ENCODE measurements at regions not wholly inside any gene's neighbourhood (a gene's known extent, or its start where the extent isn't known, plus 50 kb on each side); places are given as distances from the start of the nearest gene placed in this dataset.

DNA sequence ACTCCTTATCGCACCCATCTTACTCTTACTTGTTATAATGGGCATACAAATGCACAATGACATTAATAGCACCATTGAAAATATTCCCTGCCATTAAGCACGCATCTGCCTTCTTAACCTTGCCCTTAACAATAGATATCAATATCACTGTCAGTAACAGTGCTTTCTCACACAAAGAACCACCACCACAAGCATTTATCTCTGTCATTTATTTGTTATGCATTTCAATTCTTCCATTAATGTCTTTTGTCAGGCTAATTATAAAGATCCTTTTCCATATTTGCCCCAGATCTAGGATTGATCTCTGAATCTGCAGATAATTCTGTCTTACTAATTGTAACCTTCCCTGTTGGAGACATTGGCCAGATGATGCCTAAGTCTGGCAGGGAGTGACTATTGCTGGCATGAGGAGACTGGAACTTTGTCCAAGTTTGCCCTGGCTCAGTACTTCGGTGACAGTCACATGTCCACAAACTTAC, 419.6 kb upstream of the TGFBR2 start:
- DNase-seq = no peak
- H3K9me3 Mint-ChIP-seq = no peaks in the 10 kb centered on the region
- H3K4me1 Mint-ChIP-seq (ENCODE audit: low read depth in 2 of 2) = no peaks in the 10 kb centered on the region
- no peak for ATAC-seq (replicated peaks)
- H3K36me3 Mint-ChIP-seq (ENCODE audit: insufficient read depth) = no peaks in the 10 kb centered on the region
- peaks cover 37 to 38% of the 10 kb centered on the region in 2 donors for H3K27me3 Mint-ChIP-seq
- no peak overlapping the region for H3K27ac Mint-ChIP-seq
- no peak overlapping the region for H3K4me3 Mint-ChIP-seq

DNA sequence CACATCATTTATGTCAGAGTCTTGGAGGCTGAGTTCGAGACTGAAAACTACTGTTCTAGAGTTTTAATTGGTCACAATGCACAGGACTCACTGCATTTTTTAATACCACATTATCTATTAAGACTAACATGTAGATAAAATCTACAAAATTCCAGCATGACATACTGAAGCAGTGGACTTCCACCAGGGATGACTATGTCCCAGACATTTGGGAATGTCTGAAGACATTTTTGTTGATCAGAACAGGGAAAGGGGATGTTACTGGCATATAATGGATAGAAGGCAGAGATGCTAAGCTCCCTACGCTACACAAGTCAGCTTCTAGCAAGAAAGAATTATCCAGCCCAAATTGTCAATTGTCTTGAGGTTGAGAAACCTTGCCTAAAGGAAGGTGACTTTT, 419.0 kb upstream of the TGFBR2 start:
- no peaks in the 10 kb centered on the region for H3K36me3 Mint-ChIP-seq (ENCODE audit: insufficient read depth)
- no peak overlapping the region for H3K27ac Mint-ChIP-seq
- DNase-seq = no peak
- no peak overlapping the region for H3K4me3 Mint-ChIP-seq
- no peak for ATAC-seq (replicated peaks)
- no peaks in the 10 kb centered on the region for H3K9me3 Mint-ChIP-seq
- H3K4me1 Mint-ChIP-seq (ENCODE audit: low read depth in 2 of 2) = no peaks in the 10 kb centered on the region
- H3K27me3 Mint-ChIP-seq = peaks cover 33 to 37% of the 10 kb centered on the region in 2 donors

DNA sequence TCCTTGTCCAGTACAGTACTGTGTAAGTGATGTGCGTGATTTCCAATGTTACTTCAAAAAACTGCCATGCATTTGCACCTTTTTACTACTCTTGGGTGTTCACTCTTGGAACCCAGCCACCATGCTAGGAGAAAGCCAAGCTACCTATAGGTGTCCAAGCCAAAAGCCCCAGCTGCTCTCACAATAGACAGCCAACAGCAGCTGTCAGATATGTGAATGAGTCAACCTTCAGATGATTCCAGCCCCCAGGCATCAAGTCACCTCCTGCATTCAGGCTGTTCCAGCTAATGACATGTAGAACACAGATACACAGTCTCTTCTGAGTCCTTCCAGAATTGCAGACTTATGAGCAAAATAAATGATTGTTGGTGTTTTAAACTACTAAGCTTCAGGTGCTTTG, 417.7 kb upstream of the TGFBR2 start:
- H3K27me3 Mint-ChIP-seq = peaks cover 33 to 46% of the 10 kb centered on the region in 2 donors
- no peaks in the 10 kb centered on the region for H3K36me3 Mint-ChIP-seq (ENCODE audit: insufficient read depth)
- no peak overlapping the region for H3K4me3 Mint-ChIP-seq
- H3K9me3 Mint-ChIP-seq = no peaks in the 10 kb centered on the region
- no peak overlapping the region for H3K27ac Mint-ChIP-seq
- ATAC-seq (replicated peaks) (no peak), DNase-seq (no peak)
- H3K4me1 Mint-ChIP-seq (ENCODE audit: low read depth in 2 of 2) = no peaks in the 10 kb centered on the region

DNA sequence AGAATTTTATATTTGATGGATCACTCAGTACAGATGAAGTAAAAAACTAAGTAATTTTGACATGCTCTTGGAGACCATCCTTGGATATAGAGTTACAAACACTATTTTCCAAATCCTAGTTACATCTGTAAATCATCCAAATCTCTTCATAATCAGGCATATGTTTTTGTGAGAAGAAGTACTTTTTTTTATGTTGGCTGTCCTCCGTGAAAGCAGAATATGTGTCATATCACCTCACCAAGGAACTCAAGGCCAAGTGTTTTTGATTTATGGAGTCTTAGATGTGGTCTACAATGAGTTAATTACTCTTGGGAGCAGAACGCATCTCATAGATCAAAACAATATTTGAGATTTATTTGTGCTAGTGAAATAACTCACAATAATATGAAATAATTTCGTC, 416.5 kb upstream of the TGFBR2 start:
- Mint-ChIP-seq H3K27ac (no peak overlapping the region), H3K36me3 (ENCODE audit: insufficient read depth) (no peaks in the 10 kb centered on the region), H3K4me1 (ENCODE audit: low read depth in 2 of 2) (no peaks in the 10 kb centered on the region), H3K4me3 (no peak overlapping the region), H3K9me3 (no peaks in the 10 kb centered on the region), H3K27me3 (peaks cover 28 to 40% of the 10 kb centered on the region in 2 donors)
- DNase-seq = no peak
- no peak for ATAC-seq (replicated peaks)

DNA sequence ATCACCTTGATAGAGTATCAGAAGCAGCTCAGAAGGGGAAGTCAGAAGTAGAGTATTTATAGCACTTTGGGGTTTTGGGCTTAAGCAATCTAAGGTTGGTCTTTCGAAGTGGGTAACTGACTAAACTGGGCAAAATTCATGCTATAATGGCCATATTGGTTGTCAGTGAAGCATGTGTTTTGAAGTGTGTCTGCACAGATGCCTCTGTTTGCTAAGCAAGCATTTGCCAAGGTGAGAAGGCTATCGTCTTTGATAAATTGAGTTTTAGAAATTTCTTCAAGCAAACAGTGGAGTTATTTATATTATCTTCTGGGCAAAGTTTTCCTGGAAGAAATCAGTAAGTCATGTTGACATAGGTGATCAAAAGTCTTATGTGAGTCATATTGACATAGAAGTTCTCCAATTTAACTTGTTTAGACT, 412.8 kb upstream of the TGFBR2 start:
- ATAC-seq (replicated peaks) = no peak
- H3K4me1 Mint-ChIP-seq (ENCODE audit: low read depth in 2 of 2) = no peaks in the 10 kb centered on the region

DNA sequence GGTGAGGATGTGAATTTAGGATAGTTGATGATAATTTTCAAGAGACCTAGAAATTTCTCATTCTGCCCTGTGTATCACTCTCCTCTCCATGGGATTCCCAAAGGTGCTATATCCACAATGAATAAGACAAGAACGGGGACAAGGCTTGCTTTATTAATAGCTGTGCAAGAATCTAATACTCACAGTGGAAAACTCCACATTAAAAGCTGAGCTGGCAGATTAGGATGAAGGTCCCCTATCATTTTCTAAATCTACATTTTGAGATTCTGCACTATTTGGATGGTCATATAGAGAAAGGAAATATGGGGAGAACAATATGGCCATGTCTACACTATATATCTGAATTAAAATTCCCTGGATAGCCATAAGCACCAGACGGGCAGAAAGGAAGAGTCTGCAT, 411.0 kb upstream of the TGFBR2 start:
- H3K4me1 Mint-ChIP-seq (ENCODE audit: low read depth in 2 of 2) = no peaks in the 10 kb centered on the region
- H3K27me3 Mint-ChIP-seq = peaks cover 10 to 14% of the 10 kb centered on the region in 2 donors
- H3K27ac Mint-ChIP-seq = no peak overlapping the region
- H3K4me3 Mint-ChIP-seq = no peak overlapping the region
- H3K9me3 Mint-ChIP-seq = no peaks in the 10 kb centered on the region
- no peaks in the 10 kb centered on the region for H3K36me3 Mint-ChIP-seq (ENCODE audit: insufficient read depth)
- DNase-seq (no peak), ATAC-seq (replicated peaks) (no peak)

More for the DNA sequence above, 412.8 kb upstream of the TGFBR2 start:
- Mint-ChIP-seq H3K27ac (no peak overlapping the region), H3K9me3 (no peaks in the 10 kb centered on the region), H3K36me3 (ENCODE audit: insufficient read depth) (no peaks in the 10 kb centered on the region), H3K27me3 (peaks cover 14 to 17% of the 10 kb centered on the region in 2 donors), H3K4me3 (no peak overlapping the region)
- DNase-seq = no peak

DNA sequence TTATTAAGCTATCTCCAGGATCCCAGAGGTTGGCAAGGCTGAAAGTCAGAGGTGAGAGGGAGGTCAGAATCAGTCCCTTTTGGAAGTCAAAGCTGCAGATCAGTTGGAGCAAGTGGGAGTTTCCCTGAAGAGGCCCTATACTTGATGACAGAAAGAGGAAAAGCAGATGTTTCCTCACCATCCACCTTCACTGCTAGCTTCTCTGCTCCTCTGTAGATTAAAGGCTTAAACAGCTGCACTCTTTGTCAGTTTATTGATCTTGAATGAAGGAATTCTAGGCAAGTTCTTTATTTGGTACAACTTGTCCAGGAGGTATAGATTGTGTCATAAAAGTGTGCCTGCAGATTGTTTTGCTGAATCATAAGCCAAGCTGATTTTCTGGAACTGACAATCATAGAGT, 408.2 kb upstream of the TGFBR2 start:
- no peak overlapping the region for H3K4me3 Mint-ChIP-seq
- ATAC-seq (replicated peaks) (no peak), DNase-seq (no peak)
- H3K27me3 Mint-ChIP-seq = peaks cover 2 to 5% of the 10 kb centered on the region in 2 donors
- no peaks in the 10 kb centered on the region for H3K4me1 Mint-ChIP-seq (ENCODE audit: low read depth in 2 of 2)
- no peaks in the 10 kb centered on the region for H3K36me3 Mint-ChIP-seq (ENCODE audit: insufficient read depth)
- no peak overlapping the region for H3K27ac Mint-ChIP-seq
- H3K9me3 Mint-ChIP-seq = no peaks in the 10 kb centered on the region

DNA sequence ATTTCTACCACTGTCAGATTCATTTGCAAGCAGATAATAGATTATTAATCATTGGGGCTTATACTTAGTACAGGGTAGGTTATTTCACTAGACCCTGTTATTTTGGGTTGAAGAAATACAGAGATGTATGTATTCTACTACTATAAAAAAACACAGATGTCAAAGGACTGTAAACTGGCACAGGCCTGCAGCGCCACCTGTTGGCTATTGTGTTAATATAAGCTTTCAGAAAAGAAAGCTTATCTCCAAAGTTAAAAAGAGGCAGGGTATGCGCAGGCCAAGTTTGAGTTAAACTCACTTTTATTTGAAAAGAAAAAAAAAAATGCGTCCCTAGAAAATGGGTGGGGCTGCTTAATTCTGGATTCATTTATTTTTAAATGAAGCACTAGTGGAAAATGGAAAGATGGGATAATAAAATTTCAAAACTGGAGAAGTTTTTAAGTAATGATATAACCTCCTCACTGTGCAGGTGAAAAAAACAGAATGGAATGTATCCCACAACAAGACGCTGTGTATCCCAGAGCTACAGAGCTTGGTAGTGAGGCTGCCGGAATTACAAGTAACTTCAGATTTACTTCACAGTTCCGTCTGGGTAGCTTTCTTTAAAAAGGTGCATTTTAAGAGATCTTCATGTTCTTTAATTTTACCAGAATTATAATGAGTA, 407.2 kb upstream of the TGFBR2 start:
- ATAC-seq (replicated peaks) = peak; percentile 48

DNA sequence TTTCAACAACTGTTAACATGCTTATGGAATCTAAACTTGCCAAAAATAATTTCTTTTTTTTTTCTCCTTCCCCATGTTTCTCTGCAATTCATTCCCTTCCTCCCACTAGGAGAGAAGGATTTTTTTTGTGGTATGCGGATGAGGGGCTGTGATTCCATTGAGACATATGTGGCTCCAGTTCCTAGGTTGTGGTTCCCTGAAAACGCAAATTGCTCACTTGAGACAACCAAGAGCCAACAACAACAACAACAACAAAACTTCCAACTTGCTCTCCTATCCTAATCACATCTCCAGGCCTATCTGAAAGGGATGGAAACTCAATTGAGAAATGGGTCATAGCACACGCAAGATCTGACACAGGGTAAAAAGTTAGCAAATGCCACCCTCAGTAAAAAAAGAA, 406.5 kb upstream of the TGFBR2 start:
- DNase-seq = no peak
- no peak overlapping the region for H3K4me3 Mint-ChIP-seq
- H3K27ac Mint-ChIP-seq = no peak overlapping the region

More for the DNA sequence above, 407.2 kb upstream of the TGFBR2 start:
- no peaks in the 10 kb centered on the region for H3K36me3 Mint-ChIP-seq (ENCODE audit: insufficient read depth)
- H3K27ac Mint-ChIP-seq = no peak overlapping the region
- DNase-seq = peak; percentile 42 to 53 (median 52)
- H3K27me3 Mint-ChIP-seq = no peaks in the 10 kb centered on the region
- H3K9me3 Mint-ChIP-seq = no peaks in the 10 kb centered on the region
- no peak overlapping the region for H3K4me3 Mint-ChIP-seq
- no peaks in the 10 kb centered on the region for H3K4me1 Mint-ChIP-seq (ENCODE audit: low read depth in 2 of 2)

DNA sequence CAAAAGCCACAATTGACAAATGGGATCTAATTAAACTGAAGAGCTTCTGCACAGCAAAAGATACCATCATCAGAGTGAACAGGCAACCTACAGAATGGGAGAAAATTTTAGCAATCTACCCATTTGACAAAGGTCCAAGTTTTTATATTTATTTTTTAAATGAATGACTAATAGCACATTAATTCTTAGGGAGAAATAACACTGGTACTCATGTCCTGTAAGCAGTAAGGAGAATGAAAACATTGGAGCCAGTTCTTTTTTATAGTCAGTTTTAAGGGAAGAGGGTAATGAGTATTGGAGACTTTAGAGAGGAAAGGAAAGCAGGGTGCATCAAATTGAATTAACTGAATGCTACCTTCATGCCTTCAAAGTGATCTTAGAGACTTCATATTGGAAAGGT, 404.7 kb upstream of the TGFBR2 start:
- H3K4me1 Mint-ChIP-seq (ENCODE audit: low read depth in 2 of 2) = peaks cover 4 to 10% of the 10 kb centered on the region in 2 donors
- ATAC-seq (replicated peaks) (no peak), DNase-seq (no peak)
- no peaks in the 10 kb centered on the region for H3K36me3 Mint-ChIP-seq (ENCODE audit: insufficient read depth)
- no peak overlapping the region for H3K4me3 Mint-ChIP-seq
- H3K27me3 Mint-ChIP-seq = no peaks in the 10 kb centered on the region
- H3K9me3 Mint-ChIP-seq = no peaks in the 10 kb centered on the region
- no peak overlapping the region for H3K27ac Mint-ChIP-seq

More for the DNA sequence above, 406.5 kb upstream of the TGFBR2 start:
- ATAC-seq (replicated peaks) = no peak
- Mint-ChIP-seq H3K27me3 (no peaks in the 10 kb centered on the region), H3K36me3 (ENCODE audit: insufficient read depth) (no peaks in the 10 kb centered on the region), H3K4me1 (ENCODE audit: low read depth in 2 of 2) (no peaks in the 10 kb centered on the region), H3K9me3 (no peaks in the 10 kb centered on the region)

DNA sequence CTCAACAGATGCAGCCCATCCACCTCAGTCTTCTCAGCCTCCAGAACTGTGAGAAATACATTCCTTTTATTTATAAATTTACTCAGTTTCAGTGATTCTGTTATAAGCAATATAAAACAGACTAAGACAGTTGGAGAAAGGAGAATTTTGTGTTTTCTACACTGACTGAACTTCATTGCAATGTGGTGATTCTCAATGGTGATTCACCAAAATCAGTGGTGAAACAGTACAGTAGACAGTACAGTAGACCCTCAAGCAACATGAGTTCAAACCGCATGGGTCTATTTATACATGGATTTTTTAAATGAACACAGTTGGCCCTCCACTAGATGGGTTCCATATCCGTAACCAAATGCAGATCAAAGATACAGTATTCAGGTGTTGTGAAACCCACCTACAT, 403.1 kb upstream of the TGFBR2 start:
- Mint-ChIP-seq H3K4me3 (no peak overlapping the region), H3K4me1 (ENCODE audit: low read depth in 2 of 2) (peaks cover 4 to 11% of the 10 kb centered on the region in 2 donors), H3K27me3 (no peaks in the 10 kb centered on the region), H3K27ac (no peak overlapping the region), H3K9me3 (no peaks in the 10 kb centered on the region), H3K36me3 (ENCODE audit: insufficient read depth) (no peaks in the 10 kb centered on the region)
- no peak for DNase-seq
- no peak for ATAC-seq (replicated peaks)

DNA sequence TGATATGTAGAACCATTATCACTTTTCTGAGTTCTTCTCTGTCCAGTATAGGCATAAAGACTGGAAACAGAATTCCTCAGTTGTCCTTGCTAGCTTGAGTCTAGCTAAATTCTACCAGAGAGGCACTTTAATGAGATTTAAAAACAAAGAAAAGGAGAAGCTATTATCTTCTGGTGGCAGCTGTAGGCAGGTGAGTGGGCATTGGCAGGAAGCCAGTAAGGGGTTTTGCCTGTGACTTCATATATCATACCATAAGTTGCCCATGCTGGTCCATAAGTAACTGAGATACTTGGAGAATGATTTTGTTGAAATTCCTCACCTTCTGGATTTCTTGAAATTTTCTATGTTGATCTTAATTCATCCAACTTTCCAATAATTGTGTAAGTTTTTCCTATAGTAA, 402.3 kb upstream of the TGFBR2 start:
- no peaks in the 10 kb centered on the region for H3K27me3 Mint-ChIP-seq
- H3K36me3 Mint-ChIP-seq (ENCODE audit: insufficient read depth) = no peaks in the 10 kb centered on the region
- DNase-seq (no peak), ATAC-seq (replicated peaks) (no peak)
- peaks cover 4 to 11% of the 10 kb centered on the region in 2 donors for H3K4me1 Mint-ChIP-seq (ENCODE audit: low read depth in 2 of 2)
- no peaks in the 10 kb centered on the region for H3K9me3 Mint-ChIP-seq
- no peak overlapping the region for H3K27ac Mint-ChIP-seq
- no peak overlapping the region for H3K4me3 Mint-ChIP-seq

DNA sequence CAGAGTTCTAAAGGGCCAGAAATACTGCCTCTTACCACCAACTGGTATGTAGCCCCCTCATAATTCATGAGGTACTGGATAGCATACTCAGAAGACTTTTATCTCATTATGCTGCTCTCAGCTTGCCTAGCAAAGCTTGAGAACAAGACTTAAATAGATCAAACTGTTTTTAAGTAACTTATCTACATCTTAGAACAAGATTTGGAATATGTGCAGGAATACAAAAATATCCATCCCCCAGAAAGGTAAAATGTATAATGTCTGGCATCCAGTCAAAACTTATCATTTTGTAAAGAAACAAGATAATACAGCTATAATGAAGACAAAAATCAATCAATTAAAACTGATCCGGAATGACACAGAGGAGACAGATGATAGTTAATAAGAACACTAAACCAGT, 400.4 kb upstream of the TGFBR2 start:
- H3K27me3 Mint-ChIP-seq = no peaks in the 10 kb centered on the region
- H3K4me3 Mint-ChIP-seq = peak overlapping the region in 1 of 2 donors; percentile 25
- H3K4me1 Mint-ChIP-seq (ENCODE audit: low read depth in 2 of 2) = peaks cover 4 to 11% of the 10 kb centered on the region in 2 donors
- DNase-seq (no peak), ATAC-seq (replicated peaks) (no peak)
- H3K36me3 Mint-ChIP-seq (ENCODE audit: insufficient read depth) = no peaks in the 10 kb centered on the region
- H3K27ac Mint-ChIP-seq = no peak overlapping the region
- no peaks in the 10 kb centered on the region for H3K9me3 Mint-ChIP-seq

DNA sequence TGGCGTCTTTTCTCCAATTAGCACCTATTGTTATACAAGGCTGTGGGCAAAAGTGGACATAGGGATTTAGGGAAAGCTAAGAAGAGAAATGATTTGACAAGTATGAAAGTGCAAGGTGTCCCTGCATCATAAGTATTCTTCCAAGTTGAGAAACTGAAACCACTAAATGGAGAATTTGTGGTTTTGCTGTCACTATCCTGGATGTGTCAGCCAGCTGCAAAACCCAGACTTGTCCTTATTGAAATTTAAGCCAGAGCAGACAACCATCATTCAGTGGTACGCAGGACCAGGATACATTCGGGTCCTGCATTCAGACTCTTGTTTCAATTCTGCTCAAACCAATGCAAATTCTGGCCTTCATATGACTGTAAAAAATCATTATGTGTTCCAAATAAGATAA, 384.8 kb upstream of the TGFBR2 start:
- H3K9me3 Mint-ChIP-seq = no peaks in the 10 kb centered on the region
- H3K27me3 Mint-ChIP-seq = peaks cover 8 to 11% of the 10 kb centered on the region in 2 donors
- no peaks in the 10 kb centered on the region for H3K36me3 Mint-ChIP-seq (ENCODE audit: insufficient read depth)
- ATAC-seq (replicated peaks) = no peak
- H3K4me1 Mint-ChIP-seq (ENCODE audit: low read depth in 2 of 2) = no peaks in the 10 kb centered on the region
- DNase-seq = no peak
- no peak overlapping the region for H3K4me3 Mint-ChIP-seq
- H3K27ac Mint-ChIP-seq = no peak overlapping the region
